PC-3 (cell line): ENCODE measurements at regions not wholly inside any gene's neighbourhood (a gene's known extent, or its start where the extent isn't known, plus 50 kb on each side); places are given as distances from the start of the nearest gene placed in this dataset.

ENCODE experiments used
- ATAC-seq: fragments of 200-7000 bp; cut with Tn5 transposase; 2 replicates; pipeline ENCODE4 v1.9.1; 2020; ENCODE audit warnings: mild to moderate bottlenecking, moderate library complexity
- BruUV-seq: library from RNA; stranded (reverse); fragments of 400-500 nt; replicated peaks from 2 replicates; lab custom pipeline; 2021; lab: Mats Ljungman, UMichigan
- CTCF ChIA-PET: fragments of 300-600 bp; sonication (Branson Sonifier 250); formaldehyde crosslinking; loops from one replicate; lab custom pipeline; 2022; ENCODE audit warnings: antibody characterized with exemption; lab: Charles Lee
- POLR2A ChIA-PET: fragments of 300-600 bp; sonication (Branson Sonifier 250); formaldehyde crosslinking; loops from one replicate; lab custom pipeline; 2022; ENCODE audit warnings: antibody characterized with exemption; ENCODE audit not compliant: unreplicated experiment; lab: Charles Lee
- DNase-seq: peaks from one replicate; pipeline ENCODE4 v3.0.0-alpha.2; 2015
- H2AFZ ChIP-seq: fragments of 300-600 bp; sonication (generic); 2 replicates; pipeline ENCODE4 v1.6.0; 2016; ENCODE audit warnings: antibody characterized with exemption, low read length
- H3F3A ChIP-seq: fragments of 300-600 bp; sonication (generic); one replicate; pipeline ENCODE4 v1.6.0; 2017; ENCODE audit warnings: antibody characterized with exemption, low read length, control low read depth, mild to moderate bottlenecking; ENCODE audit not compliant: unreplicated experiment
- H3K27ac ChIP-seq: fragments of 300-600 bp; sonication (generic); 2 replicates; pipeline ENCODE4 v1.5.1; 2016; ENCODE audit warnings: mild to moderate bottlenecking, low read length
- H3K27me3 ChIP-seq: fragments of 300-600 bp; sonication (generic); 2 replicates; pipeline ENCODE4 v1.6.1; 2016; ENCODE audit warnings: low read length, mixed read lengths
- H3K36me3 ChIP-seq: fragments of 300-600 bp; sonication (generic); 2 replicates; pipeline ENCODE4 v1.6.1; 2016; ENCODE audit warnings: low read depth, mixed run types, low read length, mixed read lengths
- H3K4me1 ChIP-seq: fragments of 300-600 bp; sonication (generic); 2 replicates; pipeline ENCODE4 v1.5.1; 2016; ENCODE audit warnings: low read length; ENCODE audit not compliant: insufficient read depth
- H3K4me2 ChIP-seq: fragments of 300-600 bp; sonication (generic); 2 replicates; pipeline ENCODE4 v1.6.0; 2016; ENCODE audit warnings: low read length
- H3K4me3 ChIP-seq: fragments of 300-600 bp; sonication (generic); 2 replicates; pipeline ENCODE4 v1.5.1; 2016; ENCODE audit warnings: mild to moderate bottlenecking, low read length, mixed read lengths
- H3K79me2 ChIP-seq: fragments of 300-600 bp; sonication (generic); 2 replicates; pipeline ENCODE4 v1.6.1; 2017; ENCODE audit warnings: low read length, mixed read lengths
- H3K9ac ChIP-seq: fragments of 300-600 bp; sonication (generic); 2 replicates; pipeline ENCODE4 v1.6.0; 2016; ENCODE audit warnings: mild to moderate bottlenecking, low read length
- H3K9me2 ChIP-seq: fragments of 300-600 bp; sonication (generic); replicated peaks from 2 replicates; pipeline ENCODE4 v1.6.1; 2016; ENCODE audit warnings: mixed run types, low read length, mixed read lengths
- H3K9me3 ChIP-seq: fragments of 300-600 bp; sonication (generic); 2 replicates; pipeline ENCODE4 v1.6.1; 2016; ENCODE audit warnings: low read length, mixed read lengths
- H4K20me1 ChIP-seq: fragments of 300-600 bp; sonication (generic); 2 replicates; pipeline ENCODE4 v1.6.1; 2016; ENCODE audit warnings: low read length, mixed read lengths
- EZH2 ChIP-seq: fragments of 300-600 bp; sonication (generic); IDR thresholded peaks from one replicate; pipeline ENCODE4 v1.6.1; 2017; ENCODE audit warnings: antibody characterized with exemption, mild to moderate bottlenecking, low read length; ENCODE audit not compliant: unreplicated experiment
- EZH2phosphoT487 ChIP-seq: fragments of 300-600 bp; sonication (generic); IDR thresholded peaks from 2 replicates; pipeline ENCODE4 v1.6.1; 2018; ENCODE audit warnings: mild to moderate bottlenecking, antibody characterized with exemption, low read length, borderline replicate concordance
- intact Hi-C: fragments of 100-400 bp; cut with micrococcal nuclease; formaldehyde crosslinking; loops from 2 replicates; pipeline ENCODE4 v1.9.0; 2023
- TF ChIP-seq, protein P1 (sequence below): fragments of 300-600 bp; sonication (generic); conservative IDR thresholded peaks from 2 replicates; pipeline ENCODE4 v1.5.1; 2017; ENCODE audit warnings: antibody characterized with exemption, low read depth, mild to moderate bottlenecking, low read length

DNA sequence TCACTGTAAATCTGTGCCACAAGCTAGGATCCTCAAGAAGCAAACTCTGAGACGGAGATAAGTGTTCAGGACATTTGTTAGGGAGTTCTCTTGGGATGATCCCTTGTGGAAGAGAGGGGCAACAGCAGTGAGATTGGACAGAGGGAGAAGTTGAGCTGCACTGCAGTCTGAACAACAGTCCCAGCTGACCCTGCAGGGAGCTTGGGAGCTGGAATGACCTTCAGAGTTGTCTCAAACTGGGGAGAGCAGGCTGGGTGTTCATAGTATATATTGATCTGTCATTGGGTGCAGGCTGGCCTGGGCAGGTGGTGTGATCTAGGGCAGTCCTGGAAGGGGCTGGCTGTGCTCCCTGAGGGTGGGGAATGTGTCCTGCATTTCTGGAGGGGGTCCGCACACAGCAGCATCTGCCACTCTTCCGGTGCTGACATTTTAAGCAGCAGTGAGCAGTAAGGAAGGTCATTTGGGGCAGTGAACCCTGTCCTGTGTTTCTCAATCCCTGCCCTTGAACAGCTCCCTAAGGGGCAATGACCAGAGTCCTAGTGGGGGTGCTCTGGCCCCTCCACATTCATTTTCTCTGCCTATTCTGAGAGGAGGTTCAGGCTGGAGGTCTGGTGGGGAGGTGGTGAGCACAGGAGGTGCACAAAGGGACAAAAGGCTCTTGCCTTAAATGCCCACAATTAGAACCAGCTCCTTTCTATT is 90.2 kb upstream of the PPM1J start:
- no peak overlapping the region for H3K27ac ChIP-seq
- no TSS peak for BruUV-seq
- no peaks in the 10 kb centered on the region for H4K20me1 ChIP-seq
- ATAC-seq (no peak), DNase-seq (no peak)
- ChIA-PET CTCF (interaction anchor here (0.5 to 0.7 kb wide), 2 partner anchors 87 to 238 kb away, joined by 3 to 4 read pairs; a partner anchor contains a TSS), POLR2A (interaction anchor here (0.6 kb wide), 1 partner anchor 27 kb away, joined by 11 read pairs; no protein-coding TSS in a partner anchor)
- no peak overlapping the region for H3K4me3 ChIP-seq
- H2AFZ ChIP-seq = no peak overlapping the region
- no peaks in the 10 kb centered on the region for H3K9me3 ChIP-seq
- 0 out of 2 replicates have a peak, but pooled peaks cover 6% of the 10 kb centered on the region for H3K4me1 ChIP-seq
- H3K27me3 ChIP-seq = no peaks in the 10 kb centered on the region
- no peaks in the 10 kb centered on the region for H3K9me2 ChIP-seq
- H3K4me2 ChIP-seq = no peak overlapping the region
- no peaks in the 10 kb centered on the region for H3F3A ChIP-seq
- TF ChIP-seq EZH2 = no peak
- TF ChIP-seq, protein P1, sequence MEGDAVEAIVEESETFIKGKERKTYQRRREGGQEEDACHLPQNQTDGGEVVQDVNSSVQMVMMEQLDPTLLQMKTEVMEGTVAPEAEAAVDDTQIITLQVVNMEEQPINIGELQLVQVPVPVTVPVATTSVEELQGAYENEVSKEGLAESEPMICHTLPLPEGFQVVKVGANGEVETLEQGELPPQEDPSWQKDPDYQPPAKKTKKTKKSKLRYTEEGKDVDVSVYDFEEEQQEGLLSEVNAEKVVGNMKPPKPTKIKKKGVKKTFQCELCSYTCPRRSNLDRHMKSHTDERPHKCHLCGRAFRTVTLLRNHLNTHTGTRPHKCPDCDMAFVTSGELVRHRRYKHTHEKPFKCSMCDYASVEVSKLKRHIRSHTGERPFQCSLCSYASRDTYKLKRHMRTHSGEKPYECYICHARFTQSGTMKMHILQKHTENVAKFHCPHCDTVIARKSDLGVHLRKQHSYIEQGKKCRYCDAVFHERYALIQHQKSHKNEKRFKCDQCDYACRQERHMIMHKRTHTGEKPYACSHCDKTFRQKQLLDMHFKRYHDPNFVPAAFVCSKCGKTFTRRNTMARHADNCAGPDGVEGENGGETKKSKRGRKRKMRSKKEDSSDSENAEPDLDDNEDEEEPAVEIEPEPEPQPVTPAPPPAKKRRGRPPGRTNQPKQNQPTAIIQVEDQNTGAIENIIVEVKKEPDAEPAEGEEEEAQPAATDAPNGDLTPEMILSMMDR = no peak
- no peak for TF ChIP-seq EZH2phosphoT487
- intact Hi-C loops = no loop called here
- no peak overlapping the region for H3K9ac ChIP-seq
- no peaks in the 10 kb centered on the region for H3K36me3 ChIP-seq
- no peaks in the 10 kb centered on the region for H3K79me2 ChIP-seq

DNA sequence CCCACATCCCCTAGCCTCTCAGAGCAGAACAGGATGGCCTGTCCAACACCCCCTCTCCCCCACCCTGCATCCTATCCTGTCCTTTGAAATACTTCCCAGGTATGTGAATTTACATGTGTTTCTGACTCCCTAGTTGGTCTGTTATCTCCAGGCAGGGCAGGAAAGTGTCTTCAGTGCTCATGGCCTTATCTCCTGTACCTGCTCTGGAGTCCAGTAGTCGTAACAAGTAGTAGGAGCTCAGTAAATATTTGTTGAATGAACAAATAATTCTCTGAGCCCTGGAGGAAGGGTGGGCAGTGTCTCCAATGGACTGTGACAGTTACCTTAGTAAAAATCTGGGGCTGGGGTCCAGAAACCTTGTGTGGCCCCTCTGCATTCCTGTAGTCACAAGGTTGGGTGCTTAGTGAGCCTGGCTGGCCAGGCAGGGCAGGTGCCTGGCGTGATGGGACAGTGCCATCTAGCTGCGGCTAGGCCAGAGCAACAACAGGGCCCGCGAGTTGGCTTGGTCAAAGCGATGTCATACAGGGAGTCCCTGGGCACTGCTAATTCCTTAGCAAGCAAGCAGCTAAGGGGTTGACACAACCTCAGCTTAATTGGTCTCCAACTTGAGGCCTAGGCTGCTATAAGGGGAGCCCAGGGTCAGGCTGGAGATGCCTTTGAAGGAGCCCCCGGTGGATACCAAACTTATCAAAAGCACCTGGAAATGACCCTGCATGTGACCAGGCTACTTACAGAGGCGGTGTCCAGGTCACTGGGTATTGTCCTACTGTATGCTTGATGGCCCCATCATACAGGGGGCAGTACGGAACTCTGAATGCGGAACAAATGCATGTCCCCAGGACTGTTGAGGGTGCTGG is 89.0 kb upstream of the PPM1J start:
- peak; percentile 87 for DNase-seq
- H2AFZ ChIP-seq = peak overlapping the region; percentile 28; the same call in 1 of the 2 replicates

More for the DNA sequence above, 89.0 kb upstream of the PPM1J start:
- no peak for TF ChIP-seq EZH2
- TF ChIP-seq, protein P1 = peak; percentile 93
- no peaks in the 10 kb centered on the region for H3K9me3 ChIP-seq
- no TSS peak for BruUV-seq
- intact Hi-C loops = loop anchor here (1.0 kb wide), 1 partner anchor 88 kb away; no protein-coding TSS in a partner anchor
- H3K9ac ChIP-seq = no peak overlapping the region
- no peaks in the 10 kb centered on the region for H3K79me2 ChIP-seq
- 0 out of 2 replicates have a peak, but pooled peaks cover 6% of the 10 kb centered on the region for H3K4me1 ChIP-seq
- H3F3A ChIP-seq = no peaks in the 10 kb centered on the region
- peak; percentile 99 for ATAC-seq
- CTCF ChIA-PET = interaction anchor here (0.6 to 1.4 kb wide), 6 partner anchors 40 to 239 kb away, joined by 3 to 23 read pairs (median 4); partner anchors contain the start of gene PPM1J
- no peaks in the 10 kb centered on the region for H3K9me2 ChIP-seq
- H3K36me3 ChIP-seq = no peaks in the 10 kb centered on the region
- H3K27ac ChIP-seq = no peak overlapping the region
- H3K4me3 ChIP-seq = no peak overlapping the region
- no peaks in the 10 kb centered on the region for H3K27me3 ChIP-seq
- no peak overlapping the region for H3K4me2 ChIP-seq
- H4K20me1 ChIP-seq = no peaks in the 10 kb centered on the region
- POLR2A ChIA-PET = no interaction called here
